H9 (cell line): ENCODE measurements at regions not wholly inside any gene's neighbourhood (a gene's known extent, or its start where the extent isn't known, plus 50 kb on each side); places are given as distances from the start of the nearest gene placed in this dataset.
A peak's percentile ranks its signal among the peaks of the same experiment; 100 is the strongest.

ENCODE experiments used
- DNase-seq: peaks from one replicate; pipeline ENCODE4 v3.0.0-alpha.2; 2017
- H2AFZ ChIP-seq: one replicate; pipeline ENCODE4 v1.6.1; 2013; ENCODE audit warnings: mild to moderate bottlenecking, low read length, control low read depth, moderate library complexity
- H2AK5ac ChIP-seq: 2 replicates; pipeline ENCODE4 v1.6.1; 2013; ENCODE audit warnings: low read length, control low read depth, mixed read lengths; ENCODE audit not compliant: insufficient read length
- H2BK120ac ChIP-seq: one replicate; pipeline ENCODE4 v1.6.1; 2013; ENCODE audit warnings: low read depth, mild to moderate bottlenecking, low read length, control low read depth, inconsistent platforms; ENCODE audit not compliant: poor library complexity, severe bottlenecking
- H2BK12ac ChIP-seq: 2 replicates; pipeline ENCODE4 v1.6.1; 2013; ENCODE audit warnings: low read length, control low read depth, mixed read lengths, low read depth; ENCODE audit not compliant: insufficient read length
- H2BK15ac ChIP-seq: 2 replicates; pipeline ENCODE4 v1.6.1; 2013; ENCODE audit warnings: low read depth, low read length, control low read depth
- H2BK20ac ChIP-seq: one replicate; pipeline ENCODE4 v1.6.1; 2013; ENCODE audit warnings: low read depth, mild to moderate bottlenecking, low read length, control low read depth, inconsistent platforms; ENCODE audit not compliant: poor library complexity, severe bottlenecking
- H2BK5ac ChIP-seq: 2 replicates; pipeline ENCODE4 v1.6.1; 2013; ENCODE audit warnings: low read length, control low read depth, mixed read lengths; ENCODE audit not compliant: insufficient read length
- H3K14ac ChIP-seq: 2 replicates; pipeline ENCODE4 v1.6.1; 2013; ENCODE audit warnings: low read length, control low read depth; ENCODE audit not compliant: insufficient read depth
- H3K18ac ChIP-seq: 2 replicates; pipeline ENCODE4 v1.6.1; 2013; ENCODE audit warnings: low read depth, mild to moderate bottlenecking, mixed read lengths, low read length, control low read depth; ENCODE audit not compliant: insufficient read length
- H3K23ac ChIP-seq: 2 replicates; pipeline ENCODE4 v1.6.1; 2013; ENCODE audit warnings: low read length, control low read depth, mixed read lengths, low read depth; ENCODE audit not compliant: insufficient read length
- H3K23me2 ChIP-seq: 2 replicates; pipeline ENCODE4 v1.6.1; 2013; ENCODE audit warnings: low read depth, mild to moderate bottlenecking, mixed read lengths, low read length, control low read depth; ENCODE audit not compliant: insufficient read length, poor library complexity, severe bottlenecking
- H3K27ac ChIP-seq: 2 replicates; pipeline ENCODE4 v1.5.1; 2013; ENCODE audit warnings: low read length, control low read depth, mixed read lengths, low read depth; ENCODE audit not compliant: insufficient read length
- H3K27me3 ChIP-seq: 2 replicates; pipeline ENCODE4 v1.6.1; 2013; ENCODE audit warnings: low read length, control low read depth, inconsistent platforms; ENCODE audit not compliant: insufficient read depth
- H3K4ac ChIP-seq: 2 replicates; pipeline ENCODE4 v1.6.1; 2013; ENCODE audit warnings: low read depth, mild to moderate bottlenecking, control low read depth, inconsistent platforms, low read length, moderate library complexity
- H3K4me1 ChIP-seq: 2 replicates; pipeline ENCODE4 v1.6.1; 2013; ENCODE audit warnings: low read length, control low read depth, inconsistent platforms; ENCODE audit not compliant: insufficient read depth
- H3K4me2 ChIP-seq: 2 replicates; pipeline ENCODE4 v1.6.1; 2013; ENCODE audit warnings: low read length, control low read depth, mixed read lengths; ENCODE audit not compliant: insufficient read length, insufficient read depth
- H3K56ac ChIP-seq: 2 replicates; pipeline ENCODE4 v1.6.1; 2013; ENCODE audit warnings: low read depth, mild to moderate bottlenecking, mixed read lengths, low read length, control low read depth; ENCODE audit not compliant: insufficient read length
- H3K79me1 ChIP-seq: 2 replicates; pipeline ENCODE4 v1.6.1; 2013; ENCODE audit warnings: low read depth, mild to moderate bottlenecking, moderate library complexity, low read length, control low read depth, inconsistent platforms; ENCODE audit not compliant: insufficient read depth, poor library complexity, severe bottlenecking
- H3K79me2 ChIP-seq: 2 replicates; pipeline ENCODE4 v1.6.1; 2013; ENCODE audit warnings: low read length, control low read depth, inconsistent platforms; ENCODE audit not compliant: insufficient read depth
- H3K9ac ChIP-seq: 2 replicates; pipeline ENCODE4 v1.6.1; 2013; ENCODE audit warnings: low read length, control low read depth, mixed read lengths; ENCODE audit not compliant: insufficient read length; ENCODE audit errors: extremely low read depth
- H3K9me3 ChIP-seq: one replicate; pipeline ENCODE4 v1.6.1; 2013; ENCODE audit warnings: low read depth, low read length, inconsistent platforms; ENCODE audit not compliant: control insufficient read depth
- H3T11ph ChIP-seq: one replicate; pipeline ENCODE4 v1.6.1; 2013; ENCODE audit warnings: mild to moderate bottlenecking, low read length, control low read depth, inconsistent platforms
- H4K20me1 ChIP-seq: one replicate; pipeline ENCODE4 v1.6.1; 2013; ENCODE audit not compliant: control insufficient read depth, insufficient read length, insufficient read depth
- H4K5ac ChIP-seq: 2 replicates; pipeline ENCODE4 v1.6.1; 2013; ENCODE audit warnings: low read depth, mild to moderate bottlenecking, mixed read lengths, low read length, control low read depth; ENCODE audit not compliant: insufficient read length
- H4K8ac ChIP-seq: replicated peaks from 2 replicates; pipeline ENCODE4 v1.6.1; 2013; ENCODE audit warnings: low read length, control low read depth, mixed read lengths, low read depth; ENCODE audit not compliant: insufficient read length
- H4K91ac ChIP-seq: 2 replicates; pipeline ENCODE4 v1.6.1; 2013; ENCODE audit warnings: low read depth, mild to moderate bottlenecking, moderate library complexity, mixed read lengths, low read length, control low read depth; ENCODE audit not compliant: insufficient read length
- H3K27ac Mint-ChIP-seq, 3 experiments: 2 replicates in 2 of 3; 3 replicates in 1 of 3; pipeline ENCODE4 v1.8.0; 2020 to 2021; ENCODE audit warnings: mixed read lengths in 3 of 3, mild to moderate bottlenecking in 1 of 3, moderate library complexity in 1 of 3
- H3K27me3 Mint-ChIP-seq: 2 replicates; pipeline ENCODE4 v1.8.0; 2021; ENCODE audit warnings: low read depth, mild to moderate bottlenecking, moderate library complexity, mixed read lengths
- H3K36me3 Mint-ChIP-seq, 3 experiments: 2 replicates in 2 of 3; 3 replicates in 1 of 3; pipeline ENCODE4 v1.8.0; 2020 to 2021; ENCODE audit warnings: low read depth in 3 of 3, mixed read lengths in 3 of 3; ENCODE audit not compliant: insufficient read depth in 1 of 3
- H3K4me1 Mint-ChIP-seq, 2 experiments: 2 replicates each; pipeline ENCODE4 v1.8.0; 2020; ENCODE audit warnings: mixed read lengths in 2 of 2
- H3K4me3 Mint-ChIP-seq, 2 experiments: 2 replicates in 1 of 2; 3 replicates in 1 of 2; pipeline ENCODE4 v1.8.0; 2020 to 2021; ENCODE audit warnings: mild to moderate bottlenecking in 2 of 2, mixed read lengths in 2 of 2, moderate library complexity in 1 of 2
- H3K9me3 Mint-ChIP-seq, 2 experiments: 2 replicates in 1 of 2; 3 replicates in 1 of 2; pipeline ENCODE4 v1.8.0; 2020; ENCODE audit warnings: mild to moderate bottlenecking in 2 of 2, mixed read lengths in 2 of 2, moderate library complexity in 1 of 2
- WGBS: extraction: QIAGEN DNeasy Blood & Tissue Kit; methylation state at CpG from one replicate; pipeline ENCODE4 v1.1.7; 2013; ENCODE audit warnings: missing lambda C conversion rate, low lambda C conversion rate, mixed read lengths; ENCODE audit not compliant: insufficient read length; ENCODE audit errors: extremely low coverage; 5-methylcytosine and 5-hydroxymethylcytosine counted together
- TF ChIP-seq, protein P1 (sequence below): fragments of 200-600 bp; sonication (generic); conservative IDR thresholded peaks from 3 replicates; pipeline ENCODE4 v1.8.0; 2021; ENCODE audit warnings: antibody characterized with exemption, mild to moderate bottlenecking

DNA sequence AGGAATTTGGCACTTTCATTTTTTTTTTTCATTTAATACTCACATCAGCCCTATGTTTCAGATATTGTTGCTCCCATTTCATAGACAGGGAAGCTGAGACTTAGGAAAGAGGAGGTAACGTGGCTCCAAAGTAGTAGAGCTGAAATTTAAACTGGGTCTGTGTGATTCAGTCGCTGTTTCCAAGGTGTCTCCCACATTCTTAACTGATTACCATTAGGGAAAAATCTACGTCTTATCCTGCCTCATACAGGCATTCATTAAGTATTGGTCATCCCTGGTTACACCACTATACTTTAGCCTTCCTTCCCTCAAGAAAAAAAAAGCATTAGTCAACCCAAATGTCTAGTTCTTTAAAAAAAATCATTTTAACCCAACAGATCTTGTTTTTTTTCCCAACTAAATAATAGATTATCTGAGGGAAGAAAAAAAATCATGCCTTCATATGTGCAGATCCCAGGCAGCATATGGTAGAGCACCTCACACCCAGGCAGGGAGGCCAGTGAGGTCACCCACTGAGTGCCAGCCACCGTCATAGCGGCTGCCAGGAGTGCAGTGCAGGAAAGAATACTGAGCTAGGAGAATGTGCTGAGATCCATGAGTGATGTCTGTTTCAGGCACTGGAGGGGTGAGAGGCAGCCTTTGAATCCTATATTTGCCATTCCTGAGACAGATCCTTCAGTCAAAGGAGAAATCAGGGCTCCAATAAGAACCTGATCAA lies 59.0 kb upstream of the SORCS3 start:
- Histone ChIP-seq H4K8ac (no peak overlapping the region), H2BK12ac (no peak overlapping the region), H2BK20ac (no peak overlapping the region), H3T11ph (no peak overlapping the region), H3K79me1 (no peaks in the 10 kb centered on the region), H3K9me3 (no peaks in the 10 kb centered on the region), H3K14ac (no peak overlapping the region), H4K91ac (no peak overlapping the region), H4K20me1 (no peaks in the 10 kb centered on the region), H3K4me1 (no peaks in the 10 kb centered on the region), H2BK15ac (no peak overlapping the region), H3K4ac (no peak overlapping the region), H3K18ac (no peak overlapping the region), H3K56ac (no peak overlapping the region), H2AFZ (no peak overlapping the region), H2BK120ac (no peak overlapping the region), H3K4me2 (no peak overlapping the region), H3K23me2 (no peaks in the 10 kb centered on the region), H3K27ac (no peak overlapping the region), H2BK5ac (no peak overlapping the region), H3K27me3 (no peaks in the 10 kb centered on the region), H3K79me2 (no peaks in the 10 kb centered on the region), H4K5ac (no peak overlapping the region), H3K23ac (no peak overlapping the region), H3K9ac (no peak overlapping the region), H2AK5ac (no peak overlapping the region)
- no peak for DNase-seq
- Mint-ChIP-seq H3K36me3 (no peaks in the 10 kb centered on the region), H3K4me3 (no peak overlapping the region), H3K27me3 (peaks cover 20% of the 10 kb centered on the region), H3K27ac (peak overlapping the region in 1 of 3 experiments; percentile 53; a peak in 1 of 7 replicates), H3K4me1 (peaks cover 12 to 22% of the 10 kb centered on the region in 2 experiments), H3K9me3 (no peaks in the 10 kb centered on the region; a peak in 2 of 5 replicates)
- TF ChIP-seq, protein P1, sequence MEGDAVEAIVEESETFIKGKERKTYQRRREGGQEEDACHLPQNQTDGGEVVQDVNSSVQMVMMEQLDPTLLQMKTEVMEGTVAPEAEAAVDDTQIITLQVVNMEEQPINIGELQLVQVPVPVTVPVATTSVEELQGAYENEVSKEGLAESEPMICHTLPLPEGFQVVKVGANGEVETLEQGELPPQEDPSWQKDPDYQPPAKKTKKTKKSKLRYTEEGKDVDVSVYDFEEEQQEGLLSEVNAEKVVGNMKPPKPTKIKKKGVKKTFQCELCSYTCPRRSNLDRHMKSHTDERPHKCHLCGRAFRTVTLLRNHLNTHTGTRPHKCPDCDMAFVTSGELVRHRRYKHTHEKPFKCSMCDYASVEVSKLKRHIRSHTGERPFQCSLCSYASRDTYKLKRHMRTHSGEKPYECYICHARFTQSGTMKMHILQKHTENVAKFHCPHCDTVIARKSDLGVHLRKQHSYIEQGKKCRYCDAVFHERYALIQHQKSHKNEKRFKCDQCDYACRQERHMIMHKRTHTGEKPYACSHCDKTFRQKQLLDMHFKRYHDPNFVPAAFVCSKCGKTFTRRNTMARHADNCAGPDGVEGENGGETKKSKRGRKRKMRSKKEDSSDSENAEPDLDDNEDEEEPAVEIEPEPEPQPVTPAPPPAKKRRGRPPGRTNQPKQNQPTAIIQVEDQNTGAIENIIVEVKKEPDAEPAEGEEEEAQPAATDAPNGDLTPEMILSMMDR, result no peak
- WGBS, result no CpG with 5 or more reads among the region's 5 CpGs
